HL-60 (cell line): ENCODE measurements at regions not wholly inside any gene's neighbourhood (a gene's known extent, or its start where the extent isn't known, plus 50 kb on each side); places are given as distances from the start of the nearest gene placed in this dataset.

Experiments used
- DNase-seq, 2 experiments: peaks; one replicate each; pipeline ENCODE4 v3.0.0-alpha.2; 2010 to 2020; ENCODE audit warnings: low read depth in 1 of 2, low spot score in 1 of 2
- H3K27ac ChIP-seq: fragments of 250-450 bp; sonication (Bioruptor Pico); replicated peaks from 2 replicates; pipeline ENCODE4 v1.5.1; 2020; ENCODE audit warnings: mild to moderate bottlenecking, moderate library complexity
- H3K27me3 ChIP-seq: fragments of 250-450 bp; sonication (Bioruptor Pico); 2 replicates; pipeline ENCODE4 v1.5.1; 2021; ENCODE audit warnings: mild to moderate bottlenecking, moderate library complexity; ENCODE audit not compliant: insufficient read depth, poor library complexity, severe bottlenecking
- H3K4me3 ChIP-seq: replicated peaks from 2 replicates; pipeline ENCODE4 v1.5.1; 2011; ENCODE audit warnings: mild to moderate bottlenecking, control low read depth, low read length; ENCODE audit not compliant: insufficient read depth
- GABPA ChIP-seq: IDR thresholded peaks from 2 replicates; pipeline ENCODE4 v1.6.1; 2012; ENCODE audit warnings: low read depth
- POLR2AphosphoS5 ChIP-seq: IDR thresholded peaks from 2 replicates; pipeline ENCODE4 v1.6.1; 2012; ENCODE audit warnings: low read depth
- SPI1 ChIP-seq: IDR thresholded peaks from 2 replicates; pipeline ENCODE4 v1.6.1; 2012; ENCODE audit warnings: low read depth, mild to moderate bottlenecking, borderline replicate concordance
- TF ChIP-seq, protein P1 (sequence below): IDR thresholded peaks from 2 replicates; pipeline ENCODE4 v1.6.1; 2012; ENCODE audit warnings: low read depth; ENCODE audit not compliant: insufficient replicate concordance
- TF ChIP-seq, protein P2 (sequence below): IDR thresholded peaks from one replicate; pipeline ENCODE4 v1.5.1; 2011; ENCODE audit warnings: low read length, control low read depth, inconsistent platforms; ENCODE audit not compliant: insufficient read depth

DNA sequence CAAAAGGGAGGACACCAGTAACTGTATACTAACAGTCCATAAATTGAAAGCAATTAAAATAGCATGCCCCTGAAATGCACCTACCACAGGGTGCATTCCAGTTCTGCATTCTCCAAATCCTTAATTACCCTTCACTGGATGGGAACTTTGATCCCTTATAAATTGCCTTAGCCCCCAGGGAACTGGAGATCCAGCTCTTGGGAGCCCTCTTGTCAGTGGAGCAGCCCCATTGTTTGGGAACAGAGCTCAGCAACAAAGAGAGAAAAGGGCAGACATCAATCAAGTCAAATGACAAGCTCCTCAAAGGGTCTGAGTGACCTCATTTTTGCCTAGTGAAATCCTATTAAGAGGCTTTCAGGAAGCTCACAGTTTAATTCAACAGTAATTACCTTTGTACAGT lies 472.6 kb downstream of the XPNPEP1 start:
- H3K4me3 ChIP-seq, result no peak overlapping the region
- TF ChIP-seq, protein P1, sequence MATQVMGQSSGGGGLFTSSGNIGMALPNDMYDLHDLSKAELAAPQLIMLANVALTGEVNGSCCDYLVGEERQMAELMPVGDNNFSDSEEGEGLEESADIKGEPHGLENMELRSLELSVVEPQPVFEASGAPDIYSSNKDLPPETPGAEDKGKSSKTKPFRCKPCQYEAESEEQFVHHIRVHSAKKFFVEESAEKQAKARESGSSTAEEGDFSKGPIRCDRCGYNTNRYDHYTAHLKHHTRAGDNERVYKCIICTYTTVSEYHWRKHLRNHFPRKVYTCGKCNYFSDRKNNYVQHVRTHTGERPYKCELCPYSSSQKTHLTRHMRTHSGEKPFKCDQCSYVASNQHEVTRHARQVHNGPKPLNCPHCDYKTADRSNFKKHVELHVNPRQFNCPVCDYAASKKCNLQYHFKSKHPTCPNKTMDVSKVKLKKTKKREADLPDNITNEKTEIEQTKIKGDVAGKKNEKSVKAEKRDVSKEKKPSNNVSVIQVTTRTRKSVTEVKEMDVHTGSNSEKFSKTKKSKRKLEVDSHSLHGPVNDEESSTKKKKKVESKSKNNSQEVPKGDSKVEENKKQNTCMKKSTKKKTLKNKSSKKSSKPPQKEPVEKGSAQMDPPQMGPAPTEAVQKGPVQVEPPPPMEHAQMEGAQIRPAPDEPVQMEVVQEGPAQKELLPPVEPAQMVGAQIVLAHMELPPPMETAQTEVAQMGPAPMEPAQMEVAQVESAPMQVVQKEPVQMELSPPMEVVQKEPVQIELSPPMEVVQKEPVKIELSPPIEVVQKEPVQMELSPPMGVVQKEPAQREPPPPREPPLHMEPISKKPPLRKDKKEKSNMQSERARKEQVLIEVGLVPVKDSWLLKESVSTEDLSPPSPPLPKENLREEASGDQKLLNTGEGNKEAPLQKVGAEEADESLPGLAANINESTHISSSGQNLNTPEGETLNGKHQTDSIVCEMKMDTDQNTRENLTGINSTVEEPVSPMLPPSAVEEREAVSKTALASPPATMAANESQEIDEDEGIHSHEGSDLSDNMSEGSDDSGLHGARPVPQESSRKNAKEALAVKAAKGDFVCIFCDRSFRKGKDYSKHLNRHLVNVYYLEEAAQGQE, result no peak
- TF ChIP-seq POLR2AphosphoS5 (no peak), GABPA (no peak)
- H3K27me3 ChIP-seq, result peaks cover 1% of the 10 kb centered on the region
- H3K27ac ChIP-seq, result no peak overlapping the region
- no peak for DNase-seq

DNA sequence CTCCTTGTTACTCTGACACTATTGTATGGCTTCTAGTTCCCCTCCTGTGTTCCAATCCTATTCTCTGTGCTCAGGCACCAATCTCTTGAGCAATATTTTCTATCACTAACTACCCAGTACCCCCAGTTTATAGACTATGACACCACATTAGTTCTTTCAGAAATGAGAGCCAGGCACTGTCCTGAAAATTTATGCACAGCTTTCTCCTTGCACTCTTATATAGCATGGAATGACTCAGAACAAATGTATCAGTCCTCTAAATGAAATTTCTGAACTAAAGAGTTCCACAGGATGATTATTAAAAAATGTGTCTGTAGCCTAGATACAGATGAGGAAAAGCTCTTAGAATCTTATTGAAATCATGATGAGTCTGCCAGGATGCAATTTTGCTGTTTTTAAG lies 489.9 kb downstream of the XPNPEP1 start:
- TF ChIP-seq, protein P1, result no peak
- TF ChIP-seq POLR2AphosphoS5 (no peak), GABPA (no peak), SPI1 (no peak)
- TF ChIP-seq, protein P2, sequence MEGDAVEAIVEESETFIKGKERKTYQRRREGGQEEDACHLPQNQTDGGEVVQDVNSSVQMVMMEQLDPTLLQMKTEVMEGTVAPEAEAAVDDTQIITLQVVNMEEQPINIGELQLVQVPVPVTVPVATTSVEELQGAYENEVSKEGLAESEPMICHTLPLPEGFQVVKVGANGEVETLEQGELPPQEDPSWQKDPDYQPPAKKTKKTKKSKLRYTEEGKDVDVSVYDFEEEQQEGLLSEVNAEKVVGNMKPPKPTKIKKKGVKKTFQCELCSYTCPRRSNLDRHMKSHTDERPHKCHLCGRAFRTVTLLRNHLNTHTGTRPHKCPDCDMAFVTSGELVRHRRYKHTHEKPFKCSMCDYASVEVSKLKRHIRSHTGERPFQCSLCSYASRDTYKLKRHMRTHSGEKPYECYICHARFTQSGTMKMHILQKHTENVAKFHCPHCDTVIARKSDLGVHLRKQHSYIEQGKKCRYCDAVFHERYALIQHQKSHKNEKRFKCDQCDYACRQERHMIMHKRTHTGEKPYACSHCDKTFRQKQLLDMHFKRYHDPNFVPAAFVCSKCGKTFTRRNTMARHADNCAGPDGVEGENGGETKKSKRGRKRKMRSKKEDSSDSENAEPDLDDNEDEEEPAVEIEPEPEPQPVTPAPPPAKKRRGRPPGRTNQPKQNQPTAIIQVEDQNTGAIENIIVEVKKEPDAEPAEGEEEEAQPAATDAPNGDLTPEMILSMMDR, result no peak
- DNase-seq, result no peak
- H3K4me3 ChIP-seq, result no peak overlapping the region

DNA sequence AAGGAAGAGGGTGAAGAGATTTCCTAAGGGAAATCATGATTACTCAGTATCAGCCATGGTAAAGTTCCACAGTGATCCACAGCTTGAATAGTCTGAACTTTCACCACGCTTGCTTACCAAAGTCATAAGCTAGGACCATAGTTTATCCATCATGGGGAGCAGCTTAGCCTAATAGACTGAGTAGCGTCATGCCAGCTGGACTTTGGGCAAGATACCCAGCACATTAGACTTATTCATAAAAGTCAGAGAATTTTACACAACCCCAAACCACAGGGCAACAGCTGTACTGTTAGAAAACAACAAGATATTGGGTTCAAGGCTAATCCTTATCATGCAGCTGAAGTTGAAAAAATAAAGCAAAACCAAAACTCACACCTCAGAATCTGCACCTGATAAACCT lies 491.0 kb downstream of the XPNPEP1 start:
- Histone ChIP-seq H3K27ac (no peak overlapping the region), H3K4me3 (no peak overlapping the region), H3K27me3 (no peaks in the 10 kb centered on the region)
- no peak for TF ChIP-seq SPI1
- no peak for TF ChIP-seq POLR2AphosphoS5
- TF ChIP-seq, protein P1, result no peak
- TF ChIP-seq, protein P2, result no peak
- no peak for TF ChIP-seq GABPA
- no peak for DNase-seq

More for the DNA sequence above, 489.9 kb downstream of the XPNPEP1 start:
- Histone ChIP-seq H3K27me3 (no peaks in the 10 kb centered on the region), H3K27ac (no peak overlapping the region)

DNA sequence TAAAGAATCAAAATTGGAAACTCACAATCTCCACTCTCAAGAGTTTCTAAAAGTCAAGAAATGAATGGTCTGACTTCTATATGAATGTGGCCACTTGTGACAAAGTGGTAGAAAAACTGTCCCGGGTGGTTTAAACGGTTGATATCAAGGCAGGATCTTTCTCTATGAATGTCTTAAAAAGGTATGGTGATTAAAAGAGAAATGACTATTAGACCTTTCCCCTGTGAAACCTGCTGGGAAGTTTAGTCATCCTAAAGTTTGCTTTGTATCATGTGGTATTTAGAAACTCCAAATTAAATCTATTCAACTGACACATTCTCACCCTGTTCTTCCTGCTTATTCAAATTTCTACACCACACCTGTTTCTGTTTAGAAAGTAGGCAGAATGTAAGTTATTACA lies 492.5 kb downstream of the XPNPEP1 start:
- DNase-seq, result no peak
- TF ChIP-seq GABPA (no peak), SPI1 (no peak), POLR2AphosphoS5 (no peak)
- TF ChIP-seq, protein P1, result no peak
- TF ChIP-seq, protein P2, result no peak
- Histone ChIP-seq H3K4me3 (no peak overlapping the region), H3K27ac (no peak overlapping the region), H3K27me3 (no peaks in the 10 kb centered on the region)
